GM12865 (cell line): ENCODE measurements at regions not wholly inside any gene's neighbourhood (a gene's known extent, or its start where the extent isn't known, plus 50 kb on each side); places are given as distances from the start of the nearest gene placed in this dataset.

Source experiments
- DNase-seq: peaks from one replicate; pipeline ENCODE4 v3.0.0; 2010; ENCODE audit warnings: low read depth
- H3K4me3 ChIP-seq: 2 replicates; pipeline ENCODE4 v1.5.1; 2011; ENCODE audit warnings: mild to moderate bottlenecking, low read depth, low read length, control low read depth
- TF ChIP-seq, protein P1 (sequence below): IDR thresholded peaks from 2 replicates; pipeline ENCODE4 v1.5.1; 2011; ENCODE audit warnings: low read length, control low read depth, low read depth, inconsistent platforms; ENCODE audit not compliant: insufficient read depth; ENCODE audit errors: missing control alignments

DNA sequence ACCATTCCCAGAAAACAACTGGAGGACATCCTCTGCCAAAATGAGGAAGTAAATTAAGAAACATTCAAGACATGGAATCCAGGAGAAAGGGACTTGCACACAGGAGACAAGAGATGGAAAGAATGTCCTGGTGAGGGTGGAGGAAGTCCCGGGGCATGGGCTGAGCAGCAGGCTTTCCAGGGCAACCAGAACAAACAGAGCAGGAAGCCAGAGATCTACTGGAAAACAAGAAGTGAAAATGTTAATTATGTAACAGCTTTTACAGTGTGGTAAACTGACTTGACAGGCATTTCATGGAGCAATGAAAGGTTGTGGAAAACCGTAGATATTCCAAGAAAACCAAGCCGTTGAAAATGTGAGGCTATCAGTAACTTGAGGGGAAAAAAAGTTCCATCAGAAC is 55.2 kb upstream of the ZNF746 start:
- H3K4me3 ChIP-seq: no peak overlapping the region
- TF ChIP-seq, protein P1, sequence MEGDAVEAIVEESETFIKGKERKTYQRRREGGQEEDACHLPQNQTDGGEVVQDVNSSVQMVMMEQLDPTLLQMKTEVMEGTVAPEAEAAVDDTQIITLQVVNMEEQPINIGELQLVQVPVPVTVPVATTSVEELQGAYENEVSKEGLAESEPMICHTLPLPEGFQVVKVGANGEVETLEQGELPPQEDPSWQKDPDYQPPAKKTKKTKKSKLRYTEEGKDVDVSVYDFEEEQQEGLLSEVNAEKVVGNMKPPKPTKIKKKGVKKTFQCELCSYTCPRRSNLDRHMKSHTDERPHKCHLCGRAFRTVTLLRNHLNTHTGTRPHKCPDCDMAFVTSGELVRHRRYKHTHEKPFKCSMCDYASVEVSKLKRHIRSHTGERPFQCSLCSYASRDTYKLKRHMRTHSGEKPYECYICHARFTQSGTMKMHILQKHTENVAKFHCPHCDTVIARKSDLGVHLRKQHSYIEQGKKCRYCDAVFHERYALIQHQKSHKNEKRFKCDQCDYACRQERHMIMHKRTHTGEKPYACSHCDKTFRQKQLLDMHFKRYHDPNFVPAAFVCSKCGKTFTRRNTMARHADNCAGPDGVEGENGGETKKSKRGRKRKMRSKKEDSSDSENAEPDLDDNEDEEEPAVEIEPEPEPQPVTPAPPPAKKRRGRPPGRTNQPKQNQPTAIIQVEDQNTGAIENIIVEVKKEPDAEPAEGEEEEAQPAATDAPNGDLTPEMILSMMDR: no peak
- DNase-seq: no peak
